ENCODE measurements at regions not wholly inside any gene's neighbourhood (a gene's known extent, or its start where the extent isn't known, plus 50 kb on each side); places are given as distances from the start of the nearest gene placed in this dataset.

DNA sequence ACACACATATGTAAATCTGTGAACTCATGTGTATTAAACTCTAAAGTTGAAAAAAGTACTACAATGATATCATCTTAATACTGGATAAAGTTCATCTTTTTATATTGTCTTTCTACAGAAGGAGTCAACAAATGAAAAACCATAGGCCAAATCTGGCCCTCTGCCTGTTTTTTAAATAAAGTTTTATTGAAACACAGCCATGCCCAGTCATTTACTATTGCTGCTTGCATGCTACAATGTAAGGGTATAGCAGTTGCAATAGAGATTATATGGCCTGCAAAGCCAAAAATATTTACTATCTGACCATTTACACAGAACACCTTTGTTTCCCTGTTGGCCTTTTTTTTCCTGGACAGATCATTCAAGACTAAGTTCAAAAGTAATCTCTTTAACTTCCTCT is 374.6 kb upstream of the ARID1B start:
- Mint-ChIP-seq H3K4me3 (ENCODE audit: unreplicated experiment) (no peak overlapping the region), H3K36me3 (ENCODE audit: unreplicated experiment) (no peaks in the 10 kb centered on the region), H3K9me3 (ENCODE audit: unreplicated experiment) (no peaks in the 10 kb centered on the region), H3K27me3 (ENCODE audit: unreplicated experiment) (peaks cover 2% of the 10 kb centered on the region), H3K4me1 (ENCODE audit: low read depth, unreplicated experiment) (peaks cover 4% of the 10 kb centered on the region), H3K27ac (ENCODE audit: unreplicated experiment) (no peak overlapping the region)
- DNase-seq, result no peak
- TF ChIP-seq, protein P1, sequence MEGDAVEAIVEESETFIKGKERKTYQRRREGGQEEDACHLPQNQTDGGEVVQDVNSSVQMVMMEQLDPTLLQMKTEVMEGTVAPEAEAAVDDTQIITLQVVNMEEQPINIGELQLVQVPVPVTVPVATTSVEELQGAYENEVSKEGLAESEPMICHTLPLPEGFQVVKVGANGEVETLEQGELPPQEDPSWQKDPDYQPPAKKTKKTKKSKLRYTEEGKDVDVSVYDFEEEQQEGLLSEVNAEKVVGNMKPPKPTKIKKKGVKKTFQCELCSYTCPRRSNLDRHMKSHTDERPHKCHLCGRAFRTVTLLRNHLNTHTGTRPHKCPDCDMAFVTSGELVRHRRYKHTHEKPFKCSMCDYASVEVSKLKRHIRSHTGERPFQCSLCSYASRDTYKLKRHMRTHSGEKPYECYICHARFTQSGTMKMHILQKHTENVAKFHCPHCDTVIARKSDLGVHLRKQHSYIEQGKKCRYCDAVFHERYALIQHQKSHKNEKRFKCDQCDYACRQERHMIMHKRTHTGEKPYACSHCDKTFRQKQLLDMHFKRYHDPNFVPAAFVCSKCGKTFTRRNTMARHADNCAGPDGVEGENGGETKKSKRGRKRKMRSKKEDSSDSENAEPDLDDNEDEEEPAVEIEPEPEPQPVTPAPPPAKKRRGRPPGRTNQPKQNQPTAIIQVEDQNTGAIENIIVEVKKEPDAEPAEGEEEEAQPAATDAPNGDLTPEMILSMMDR (IDR thresholded peaks at IDR 0.05; ENCODE audit: partially characterized antibody, unreplicated experiment), result no peak

DNA sequence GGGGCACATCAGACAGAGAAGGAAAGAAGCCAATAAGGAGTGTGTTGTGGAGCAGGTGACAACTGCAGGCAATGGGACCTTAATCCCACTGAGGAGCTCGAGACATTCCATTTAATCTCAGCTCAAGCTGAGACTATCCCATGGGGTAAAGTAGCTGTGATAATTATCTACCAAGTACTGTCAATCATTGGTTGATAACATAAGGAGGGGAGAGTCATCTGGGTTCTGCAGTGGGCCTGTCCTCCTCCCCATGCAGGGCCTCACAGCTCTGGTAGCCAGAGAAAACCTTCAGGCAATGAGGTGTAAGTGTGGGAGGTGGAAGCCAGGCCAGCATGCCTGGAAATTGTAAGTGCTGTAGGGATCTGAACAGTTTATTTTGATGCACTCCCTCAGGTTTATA is 375.0 kb upstream of the ARID1B start:
- peaks cover 3% of the 10 kb centered on the region for H3K27me3 Mint-ChIP-seq (ENCODE audit: unreplicated experiment)
- no peak overlapping the region for H3K27ac Mint-ChIP-seq (ENCODE audit: unreplicated experiment)
- H3K4me3 Mint-ChIP-seq (ENCODE audit: unreplicated experiment), result no peak overlapping the region
- TF ChIP-seq, protein P1 (IDR thresholded peaks at IDR 0.05; ENCODE audit: partially characterized antibody, unreplicated experiment), result no peak
- peaks cover 4% of the 10 kb centered on the region for H3K4me1 Mint-ChIP-seq (ENCODE audit: low read depth, unreplicated experiment)
- no peaks in the 10 kb centered on the region for H3K9me3 Mint-ChIP-seq (ENCODE audit: unreplicated experiment)
- H3K36me3 Mint-ChIP-seq (ENCODE audit: unreplicated experiment), result no peaks in the 10 kb centered on the region
- no peak for DNase-seq

DNA sequence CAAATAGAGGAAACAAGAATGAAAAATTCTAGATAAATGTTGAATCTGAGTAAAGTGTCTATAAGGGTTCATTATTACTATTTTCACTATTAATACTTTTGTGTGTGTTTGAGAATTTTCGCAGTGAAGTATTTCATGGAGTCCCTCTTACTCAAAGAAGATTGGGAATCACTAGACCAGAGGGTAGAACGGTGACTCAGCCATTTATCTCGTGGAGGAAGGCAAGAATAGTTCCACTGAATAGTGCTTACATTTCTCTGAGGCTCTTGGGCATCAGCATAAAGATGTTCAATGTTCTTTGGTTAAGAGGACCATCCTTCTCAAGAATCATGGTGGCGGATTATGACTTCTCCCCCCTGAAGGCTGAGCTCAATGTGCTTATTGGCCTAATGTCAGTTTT is 376.7 kb upstream of the ARID1B start:
- Mint-ChIP-seq H3K36me3 (ENCODE audit: unreplicated experiment) (no peaks in the 10 kb centered on the region), H3K27me3 (ENCODE audit: unreplicated experiment) (peaks cover 5% of the 10 kb centered on the region), H3K4me1 (ENCODE audit: low read depth, unreplicated experiment) (peaks cover 4% of the 10 kb centered on the region), H3K27ac (ENCODE audit: unreplicated experiment) (no peak overlapping the region), H3K9me3 (ENCODE audit: unreplicated experiment) (no peaks in the 10 kb centered on the region), H3K4me3 (ENCODE audit: unreplicated experiment) (no peak overlapping the region)
- DNase-seq, result no peak
- TF ChIP-seq, protein P1 (IDR thresholded peaks at IDR 0.05; ENCODE audit: partially characterized antibody, unreplicated experiment), result no peak

DNA sequence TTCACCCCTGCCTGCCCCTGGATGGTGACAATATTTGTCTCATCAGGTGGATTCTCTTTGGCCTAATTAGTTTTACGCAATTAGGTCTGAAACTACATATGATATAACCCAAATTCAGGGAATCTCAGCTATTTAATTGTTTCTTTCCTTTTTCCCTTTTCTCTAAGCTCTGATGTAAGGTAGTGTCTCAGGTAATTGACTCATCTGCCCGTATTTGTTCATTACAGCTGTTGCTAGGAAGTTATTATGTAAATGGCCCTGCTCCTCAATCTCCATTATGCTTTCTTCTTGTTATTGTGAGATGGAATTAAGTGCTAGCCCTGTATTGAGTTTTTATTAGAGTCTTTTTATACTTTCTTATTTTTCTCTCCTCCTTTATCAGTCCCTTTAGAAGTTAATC is 378.2 kb upstream of the ARID1B start:
- Mint-ChIP-seq H3K36me3 (ENCODE audit: unreplicated experiment) (no peaks in the 10 kb centered on the region), H3K4me3 (ENCODE audit: unreplicated experiment) (no peak overlapping the region), H3K27me3 (ENCODE audit: unreplicated experiment) (peaks cover 5% of the 10 kb centered on the region), H3K9me3 (ENCODE audit: unreplicated experiment) (no peaks in the 10 kb centered on the region), H3K27ac (ENCODE audit: unreplicated experiment) (no peak overlapping the region), H3K4me1 (ENCODE audit: low read depth, unreplicated experiment) (peaks cover 4% of the 10 kb centered on the region)
- TF ChIP-seq, protein P1 (IDR thresholded peaks at IDR 0.05; ENCODE audit: partially characterized antibody, unreplicated experiment), result no peak
- DNase-seq, result no peak

DNA sequence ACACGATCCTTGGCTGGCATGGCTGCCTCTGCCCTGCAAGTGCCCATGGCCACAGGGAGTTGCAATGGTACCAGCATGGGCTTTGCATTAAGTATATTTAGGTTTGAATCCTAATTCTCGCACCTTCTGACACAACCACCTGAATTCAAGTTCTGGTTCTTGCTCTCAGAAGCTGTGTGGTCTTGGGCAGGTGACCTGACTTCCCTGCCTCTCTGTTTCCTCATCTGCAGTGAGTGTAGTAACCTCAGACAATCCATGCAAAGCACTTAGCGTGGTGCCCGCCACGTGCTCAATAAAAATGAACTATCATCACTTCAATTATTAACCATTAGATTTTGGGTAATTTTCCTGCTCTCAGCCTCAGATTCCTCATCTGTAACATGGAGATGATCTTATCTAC is 378.8 kb upstream of the ARID1B start:
- TF ChIP-seq, protein P1 (IDR thresholded peaks at IDR 0.05; ENCODE audit: partially characterized antibody, unreplicated experiment), result no peak
- no peak for DNase-seq
- no peak overlapping the region for H3K4me3 Mint-ChIP-seq (ENCODE audit: unreplicated experiment)
- peaks cover 4% of the 10 kb centered on the region for H3K4me1 Mint-ChIP-seq (ENCODE audit: low read depth, unreplicated experiment)
- H3K27me3 Mint-ChIP-seq (ENCODE audit: unreplicated experiment), result peaks cover 5% of the 10 kb centered on the region
- H3K36me3 Mint-ChIP-seq (ENCODE audit: unreplicated experiment), result no peaks in the 10 kb centered on the region
- H3K9me3 Mint-ChIP-seq (ENCODE audit: unreplicated experiment), result no peaks in the 10 kb centered on the region
- no peak overlapping the region for H3K27ac Mint-ChIP-seq (ENCODE audit: unreplicated experiment)
